HepG2 (cell line): ENCODE measurements at regions not wholly inside any gene's neighbourhood (a gene's known extent, or its start where the extent isn't known, plus 50 kb on each side); places are given as distances from the start of the nearest gene placed in this dataset.

Experiments
- ATAC-seq: fragments of 200-7000 bp; cut with Tn5 transposase; 3 replicates; pipeline ENCODE4 v1.9.1; 2020; ENCODE audit warnings: mild to moderate bottlenecking, moderate library complexity
- BruUV-seq: library from RNA; stranded (reverse); fragments of 400-500 nt; replicated peaks from 2 replicates; lab custom pipeline; 2021; lab: Mats Ljungman, UMichigan
- CTCF ChIA-PET: fragments of 300-600 bp; formaldehyde crosslinking; extraction: SDS; loops from one replicate; lab custom pipeline; 2021; ENCODE audit warnings: low total read pairs, inconsistent platforms, low intra/inter-chr PET ratio; lab: Yijun Ruan, JAX
- POLR2A ChIA-PET: fragments of 350-600 bp; sonication (Branson Sonifier 250); formaldehyde crosslinking; loops from one replicate; lab custom pipeline; 2020; ENCODE audit warnings: antibody characterized with exemption, inconsistent platforms; lab: Yijun Ruan, JAX
- DNase-seq: peaks from one replicate; pipeline ENCODE4 v3.0.0-alpha.2; 2015; ENCODE audit warnings: low spot score
- FAIRE-seq: peaks from 3 replicates; lab custom pipeline; 2011; peaks lifted over from hg19 to GRCh38; lab: Jason Lieb, UNC
- H2AFZ ChIP-seq: one replicate; pipeline ENCODE4 v1.6.1; 2011; ENCODE audit warnings: low read length, inconsistent platforms
- H3K27ac ChIP-seq: fragments of 300-600 bp; 3 replicates; pipeline ENCODE4 v1.8.0; 2011; ENCODE audit warnings: mixed run types, mild to moderate bottlenecking, mixed read lengths, low read length, inconsistent platforms; ENCODE audit not compliant: insufficient read depth; ENCODE audit errors: extremely low read length
- H3K27me3 ChIP-seq, 2 experiments: fragments of 200-600 bp in 1 of 2; 2 replicates in 1 of 2; 3 replicates in 1 of 2; pipeline versions ENCODE4 v1.6.0 to v1.8.0; 2011; ENCODE audit warnings: low read length in 2 of 2, mild to moderate bottlenecking in 2 of 2, moderate library complexity in 2 of 2, inconsistent platforms in 1 of 2; ENCODE audit not compliant: insufficient read depth in 2 of 2, control insufficient read depth in 1 of 2
- H3K36me3 ChIP-seq, 2 experiments: fragments of 200-600 bp in 1 of 2; replicated peaks in 1 of 2; 2 replicates in 1 of 2; 3 replicates in 1 of 2; pipeline versions ENCODE4 v1.5.1 to v1.8.0; 2011; ENCODE audit warnings: low read length in 2 of 2, inconsistent platforms in 1 of 2; ENCODE audit not compliant: insufficient read depth in 2 of 2, control insufficient read depth in 1 of 2
- H3K4me1 ChIP-seq: 2 replicates; pipeline ENCODE4 v1.5.1; 2012; ENCODE audit warnings: low read length, inconsistent platforms; ENCODE audit not compliant: insufficient read depth
- H3K4me2 ChIP-seq: 2 replicates; pipeline ENCODE4 v1.6.0; 2011; ENCODE audit warnings: low read depth, low read length, inconsistent platforms
- H3K4me3 ChIP-seq, 3 experiments: fragments of 200-600 bp in 1 of 3; sonication (generic), shearing (Covaris generic) in 1 of 3; replicated peaks in 1 of 3; 2 replicates each; pipeline ENCODE4 v1.5.1; 2011 to 2016; ENCODE audit warnings: low read length in 3 of 3, inconsistent platforms in 2 of 3, low read depth in 2 of 3, mild to moderate bottlenecking in 2 of 3, control low read depth in 1 of 3, mixed read lengths in 1 of 3; ENCODE audit not compliant: insufficient read depth in 1 of 3
- H3K79me2 ChIP-seq: one replicate; pipeline ENCODE4 v1.6.1; 2011; ENCODE audit warnings: low read length, inconsistent platforms; ENCODE audit not compliant: insufficient read depth
- H3K9ac ChIP-seq: 2 replicates; pipeline ENCODE4 v1.6.0; 2011; ENCODE audit warnings: mild to moderate bottlenecking, low read depth, low read length, inconsistent platforms; ENCODE audit not compliant: insufficient read depth
- H3K9me3 ChIP-seq: 2 replicates; pipeline ENCODE4 v1.5.1; 2012; ENCODE audit warnings: mild to moderate bottlenecking, low read length
- H4K20me1 ChIP-seq: 2 replicates; pipeline ENCODE4 v1.6.0; 2011; ENCODE audit warnings: inconsistent platforms, mild to moderate bottlenecking, low read length, moderate library complexity; ENCODE audit not compliant: insufficient read depth
- CREB3 ChIP-seq: sonication (generic); formaldehyde crosslinking; IDR thresholded peaks from 2 replicates; pipeline ENCODE4 v1.5.0; 2020; ENCODE audit warnings: missing genetic modification reagents
- EEA1 ChIP-seq: sonication (generic); formaldehyde crosslinking; IDR thresholded peaks from 2 replicates; pipeline ENCODE4 v1.5.1; 2020; ENCODE audit warnings: mild to moderate bottlenecking, missing genetic modification reagents, borderline replicate concordance
- MED8 ChIP-seq: sonication (generic); formaldehyde crosslinking; IDR thresholded peaks from 2 replicates; pipeline ENCODE4 v1.8.1; 2023; ENCODE audit warnings: mild to moderate bottlenecking, missing genetic modification reagents; ENCODE audit not compliant: insufficient replicate concordance
- MYC ChIP-seq: sonication (generic); formaldehyde crosslinking; IDR thresholded peaks from 2 replicates; pipeline ENCODE4 v1.9.0; 2021; ENCODE audit warnings: missing genetic modification reagents, borderline replicate concordance
- NR2F6 ChIP-seq, 2 experiments: IDR thresholded peaks; 2 replicates each; pipeline ENCODE4 v1.6.1; 2016; ENCODE audit warnings: antibody characterized with exemption in 1 of 2, mild to moderate bottlenecking in 1 of 2
- ZNF407 ChIP-seq: sonication (generic); formaldehyde crosslinking; IDR thresholded peaks from one replicate; pipeline ENCODE4 v1.5.1; 2020; ENCODE audit warnings: mild to moderate bottlenecking, missing genetic modification reagents; ENCODE audit errors: not compliant biosample characterization
- WGBS: methylation state at CpG from one replicate; pipeline ENCODE4 v1.1.6; 2017; ENCODE audit warnings: low lambda C conversion rate; 5-methylcytosine and 5-hydroxymethylcytosine counted together
- in situ Hi-C: cut with HindIII; loops from 2 replicates; pipeline ENCODE4 v1.10.0; 2017; ENCODE audit warnings: low pct_unique_long_range_greater_than_20kb; ENCODE audit not compliant: extremely low pct_ligation_motif_present
- intact Hi-C: fragments of 100-400 bp; cut with micrococcal nuclease; formaldehyde crosslinking; loops from one replicate; pipeline ENCODE4 v1.10.0; 2022; ENCODE audit not compliant: unreplicated experiment

GRCh38 chr1:60510162-60510561 lies 436.6 kb upstream of the C1orf87 start:
- no peak overlapping the region for H3K4me3 ChIP-seq
- DNase-seq (no peak), ATAC-seq (no peak), FAIRE-seq (no peak)
- ChIA-PET CTCF (no interaction called here), POLR2A (no interaction called here)
- BruUV-seq, result no TSS peak
- H3K27me3 ChIP-seq, result no peaks in the 10 kb centered on the region
- in situ Hi-C loops, result no loop called here
- no peaks in the 10 kb centered on the region for H3K4me1 ChIP-seq
- H3K36me3 ChIP-seq, result no peaks in the 10 kb centered on the region
- no peak overlapping the region for H3K9ac ChIP-seq
- no peak overlapping the region for H3K4me2 ChIP-seq
- intact Hi-C loops, result loop anchor here (5.0 to 10.0 kb wide), 2 partner anchors 225 to 353 kb away; no protein-coding TSS in a partner anchor
- no peak overlapping the region for H3K27ac ChIP-seq
- no peaks in the 10 kb centered on the region for H3K9me3 ChIP-seq
- H2AFZ ChIP-seq, result no peak overlapping the region
- no peaks in the 10 kb centered on the region for H3K79me2 ChIP-seq
- TF ChIP-seq MED8 (CRISPR knock-in tag), result no peak
- H4K20me1 ChIP-seq, result no peaks in the 10 kb centered on the region

- no peak for FAIRE-seq
- ATAC-seq, result no peak
- WGBS, result 15% methylated on average over 3 of the region's 3 CpGs
- TF ChIP-seq MYC (CRISPR knock-in tag) (no peak), ZNF407 (CRISPR knock-in tag) (no peak), CREB3 (CRISPR knock-in tag) (no peak), EEA1 (CRISPR knock-in tag) (no peak), NR2F6 (IDR thresholded peaks at IDR 0.05) (no peak), NR2F6 (CRISPR knock-in tag; IDR thresholded peaks at IDR 0.05) (no peak)
Observed at GRCh38 chr1:60504206-60504840, 430.8 kb upstream of the C1orf87 start.

More at GRCh38 chr1:60504206-60504840, 430.8 kb upstream of the C1orf87 start:
- intact Hi-C loops (no loop called here), in situ Hi-C loops (no loop called here)
- Histone ChIP-seq H3K9ac (no peak overlapping the region), H2AFZ (no peak overlapping the region), H4K20me1 (no peaks in the 10 kb centered on the region), H3K27ac (no peak overlapping the region), H3K36me3 (no peaks in the 10 kb centered on the region), H3K4me1 (no peaks in the 10 kb centered on the region), H3K79me2 (no peaks in the 10 kb centered on the region), H3K27me3 (no peaks in the 10 kb centered on the region), H3K4me2 (no peak overlapping the region), H3K4me3 (no peak overlapping the region), H3K9me3 (no peaks in the 10 kb centered on the region)
- ChIA-PET POLR2A (no interaction called here), CTCF (no interaction called here)
- no peak for DNase-seq
- no TSS peak for BruUV-seq
